Lower lobe of right lung (tissue), 2 donors: ENCODE measurements at regions not wholly inside any gene's neighbourhood (a gene's known extent, or its start where the extent isn't known, plus 50 kb on each side); places are given as distances from the start of the nearest gene placed in this dataset.

ENCODE experiments used
- ATAC-seq, 2 donors: fragments of 200-7000 bp; cut with Tn5 transposase; one replicate each; pipeline ENCODE4 v1.9.1; 2020 to 2022; ENCODE audit warnings: mild to moderate bottlenecking in 2 of 2, moderate library complexity in 2 of 2
- DNase-seq: peaks from one replicate; pipeline ENCODE4 v3.0.0-alpha.2; 2020
- H3K27ac ChIP-seq: fragments of 200-600 bp; one replicate; pipeline ENCODE4 v1.8.0; 2022
- H3K27me3 ChIP-seq: fragments of 200-600 bp; one replicate; pipeline ENCODE4 v1.8.0; 2022; ENCODE audit warnings: low read depth
- H3K36me3 ChIP-seq: fragments of 200-600 bp; one replicate; pipeline ENCODE4 v1.8.0; 2022; ENCODE audit warnings: mild to moderate bottlenecking
- H3K4me1 ChIP-seq: fragments of 200-600 bp; one replicate; pipeline ENCODE4 v1.8.0; 2022
- H3K4me3 ChIP-seq: fragments of 200-600 bp; one replicate; pipeline ENCODE4 v1.8.0; 2022; ENCODE audit warnings: mild to moderate bottlenecking
- H3K9me3 ChIP-seq: fragments of 200-600 bp; one replicate; pipeline ENCODE4 v1.8.0; 2022
- intact Hi-C: fragments of 100-400 bp; cut with DNase I; formaldehyde crosslinking; loops from one replicate; pipeline ENCODE4 v1.11.0; 2022
- TF ChIP-seq, protein P1 (sequence below): fragments of 200-600 bp; IDR thresholded peaks from one replicate; pipeline ENCODE4 v1.8.0; 2022; ENCODE audit warnings: antibody characterized with exemption, mild to moderate bottlenecking
- donor health status: DM: no; HTN: yes; CAD: no; lungs with severe emphysema.

DNA sequence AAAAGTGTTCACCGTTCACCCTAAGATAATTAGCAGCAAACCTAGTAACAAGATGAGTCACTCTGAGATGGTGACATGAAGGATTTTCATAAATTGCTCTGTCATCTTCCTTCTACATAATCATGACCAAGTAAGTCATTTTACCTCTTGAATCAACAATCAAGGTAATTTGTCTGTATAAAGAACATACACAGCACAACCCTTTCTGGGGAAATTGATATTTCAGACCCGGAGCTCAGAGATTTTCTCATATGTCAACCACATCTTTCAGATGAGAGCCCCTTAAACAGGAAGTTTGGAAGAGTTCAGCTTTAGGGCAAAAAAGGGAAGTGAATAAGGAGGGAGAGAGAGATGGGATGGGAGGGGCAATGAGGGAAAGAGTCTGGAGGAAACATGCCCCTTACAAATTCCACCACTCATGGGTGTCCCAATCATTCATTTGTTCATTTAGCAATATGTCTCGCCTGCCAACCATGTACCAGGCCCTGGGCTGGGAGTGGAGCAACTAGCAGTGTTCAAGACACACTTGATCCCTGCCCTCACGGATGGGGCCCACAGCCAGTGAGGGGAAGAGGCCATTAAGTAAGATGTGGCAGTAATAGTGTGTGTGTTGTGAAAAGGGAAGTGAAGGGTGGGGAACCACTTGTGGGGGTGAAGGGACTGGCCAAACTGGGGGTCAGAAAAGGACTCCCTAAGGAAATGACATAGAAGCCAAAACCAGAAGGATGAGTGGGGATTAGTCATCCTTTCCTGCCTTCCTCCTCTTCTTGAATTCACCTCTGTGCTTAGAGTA lies 190.9 kb downstream of the MAFB start:
- Histone ChIP-seq H3K4me3 (no peak overlapping the region), H3K4me1 (peaks cover 14% of the 10 kb centered on the region), H3K27ac (peak overlapping the region; percentile 39), H3K27me3 (no peaks in the 10 kb centered on the region), H3K9me3 (no peaks in the 10 kb centered on the region), H3K36me3 (no peaks in the 10 kb centered on the region)
- intact Hi-C loops, result no loop called here
- TF ChIP-seq, protein P1, sequence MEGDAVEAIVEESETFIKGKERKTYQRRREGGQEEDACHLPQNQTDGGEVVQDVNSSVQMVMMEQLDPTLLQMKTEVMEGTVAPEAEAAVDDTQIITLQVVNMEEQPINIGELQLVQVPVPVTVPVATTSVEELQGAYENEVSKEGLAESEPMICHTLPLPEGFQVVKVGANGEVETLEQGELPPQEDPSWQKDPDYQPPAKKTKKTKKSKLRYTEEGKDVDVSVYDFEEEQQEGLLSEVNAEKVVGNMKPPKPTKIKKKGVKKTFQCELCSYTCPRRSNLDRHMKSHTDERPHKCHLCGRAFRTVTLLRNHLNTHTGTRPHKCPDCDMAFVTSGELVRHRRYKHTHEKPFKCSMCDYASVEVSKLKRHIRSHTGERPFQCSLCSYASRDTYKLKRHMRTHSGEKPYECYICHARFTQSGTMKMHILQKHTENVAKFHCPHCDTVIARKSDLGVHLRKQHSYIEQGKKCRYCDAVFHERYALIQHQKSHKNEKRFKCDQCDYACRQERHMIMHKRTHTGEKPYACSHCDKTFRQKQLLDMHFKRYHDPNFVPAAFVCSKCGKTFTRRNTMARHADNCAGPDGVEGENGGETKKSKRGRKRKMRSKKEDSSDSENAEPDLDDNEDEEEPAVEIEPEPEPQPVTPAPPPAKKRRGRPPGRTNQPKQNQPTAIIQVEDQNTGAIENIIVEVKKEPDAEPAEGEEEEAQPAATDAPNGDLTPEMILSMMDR, result no peak
- ATAC-seq (peak; percentile 84 to 92), DNase-seq (peak; percentile 89)

DNA sequence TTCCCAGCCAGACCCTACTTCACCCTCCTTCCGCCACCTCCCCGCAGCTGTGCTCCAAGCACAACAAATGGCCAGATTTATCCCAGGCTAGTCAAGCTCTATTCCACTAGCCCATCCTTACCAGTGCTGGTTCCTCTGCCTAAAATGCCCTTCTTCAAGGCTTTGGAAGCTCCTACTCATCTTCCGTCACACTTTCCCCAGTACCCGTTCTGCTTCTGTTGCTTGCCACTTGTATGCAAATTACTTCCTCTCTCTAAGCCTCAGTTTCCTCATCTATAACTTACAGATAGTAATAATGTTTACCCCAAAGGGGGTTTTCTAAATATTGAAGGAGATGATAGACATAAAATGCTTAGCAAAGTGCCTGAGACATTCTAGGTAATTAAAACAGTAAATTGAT lies 193.1 kb downstream of the MAFB start:
- H3K9me3 ChIP-seq, result no peaks in the 10 kb centered on the region
- H3K4me3 ChIP-seq, result no peak overlapping the region
- H3K27ac ChIP-seq, result no peak overlapping the region
- no peaks in the 10 kb centered on the region for H3K27me3 ChIP-seq
- H3K36me3 ChIP-seq, result no peaks in the 10 kb centered on the region
- peaks cover 19% of the 10 kb centered on the region for H3K4me1 ChIP-seq
- ATAC-seq, result no peak
- DNase-seq, result no peak
- intact Hi-C loops, result no loop called here
- TF ChIP-seq, protein P1, result no peak

DNA sequence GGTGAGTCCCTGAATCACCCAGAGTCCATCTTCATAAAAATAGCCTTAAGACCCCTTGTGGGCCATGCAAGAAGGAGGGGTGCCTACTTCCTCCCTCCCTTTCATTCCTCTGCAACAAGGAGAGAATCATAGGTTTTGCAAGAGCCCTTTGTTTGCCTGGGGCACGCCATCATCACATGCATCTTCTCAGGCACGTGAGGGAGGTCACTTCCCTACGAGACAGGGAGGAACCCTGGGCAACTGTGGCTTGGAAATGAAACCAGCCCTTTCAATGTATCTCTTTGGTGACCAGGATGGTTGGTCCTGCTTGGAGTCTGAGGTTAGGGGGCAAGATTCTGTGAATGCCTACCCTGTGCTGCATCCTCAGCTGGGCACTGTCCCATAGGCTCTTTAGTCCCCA lies 194.8 kb downstream of the MAFB start:
- TF ChIP-seq, protein P1, result no peak
- Histone ChIP-seq H3K4me1 (peaks cover 19% of the 10 kb centered on the region), H3K9me3 (no peaks in the 10 kb centered on the region), H3K36me3 (no peaks in the 10 kb centered on the region), H3K4me3 (no peak overlapping the region), H3K27ac (no peak overlapping the region), H3K27me3 (no peaks in the 10 kb centered on the region)
- DNase-seq, result peak; percentile 71
- peak in 1 of 2 donors; percentile 37 for ATAC-seq
- intact Hi-C loops, result no loop called here

DNA sequence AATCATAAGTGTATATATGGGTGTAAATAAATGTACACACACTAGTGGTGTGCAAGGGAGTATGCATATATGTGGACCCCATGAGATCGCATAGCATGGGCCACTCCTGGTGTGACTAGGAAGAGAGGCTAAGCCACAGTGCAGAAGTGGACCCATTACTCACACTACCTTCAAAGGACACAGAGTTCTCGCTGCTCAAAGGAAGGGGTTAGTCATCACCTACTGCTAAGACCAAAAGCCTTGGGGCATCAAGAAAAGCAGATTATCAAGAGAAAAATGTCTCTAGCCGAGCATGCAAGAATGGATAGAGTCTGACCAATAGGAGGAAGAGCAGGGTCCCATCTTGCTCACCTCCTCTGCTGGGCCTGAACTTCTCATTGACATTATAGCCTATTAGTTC lies 195.5 kb downstream of the MAFB start:
- no peak for DNase-seq
- TF ChIP-seq, protein P1, result no peak
- no peaks in the 10 kb centered on the region for H3K27me3 ChIP-seq
- intact Hi-C loops, result no loop called here
- ATAC-seq, result no peak
- peaks cover 19% of the 10 kb centered on the region for H3K4me1 ChIP-seq
- no peaks in the 10 kb centered on the region for H3K9me3 ChIP-seq
- H3K4me3 ChIP-seq, result no peak overlapping the region
- H3K36me3 ChIP-seq, result no peaks in the 10 kb centered on the region
- no peak overlapping the region for H3K27ac ChIP-seq

DNA sequence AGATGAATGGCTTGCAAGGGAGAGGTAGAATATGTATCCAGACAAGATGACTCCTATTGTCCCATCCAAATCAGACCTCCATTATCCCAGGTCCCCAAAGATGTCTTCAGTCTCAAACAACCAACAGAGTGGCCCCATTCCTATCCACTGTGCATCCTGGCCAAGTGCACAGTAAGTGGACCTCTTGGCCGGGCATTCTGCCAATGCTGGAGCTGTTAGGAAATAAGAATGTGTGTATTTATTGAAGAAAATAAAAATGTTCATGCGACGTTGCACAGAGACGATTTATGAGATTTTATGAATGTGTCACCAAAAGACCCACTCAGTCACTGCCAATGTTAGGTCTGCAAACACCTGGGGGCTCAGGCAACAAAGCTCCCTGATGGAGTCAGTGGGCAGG lies 196.0 kb downstream of the MAFB start:
- H3K27ac ChIP-seq, result no peak overlapping the region
- H3K4me3 ChIP-seq, result no peak overlapping the region
- TF ChIP-seq, protein P1, result no peak
- DNase-seq, result peak; percentile 80
- no peaks in the 10 kb centered on the region for H3K36me3 ChIP-seq
- H3K4me1 ChIP-seq, result peaks cover 17% of the 10 kb centered on the region
- intact Hi-C loops, result no loop called here
- no peaks in the 10 kb centered on the region for H3K27me3 ChIP-seq
- ATAC-seq, result peak in 1 of 2 donors; percentile 40
- H3K9me3 ChIP-seq, result no peaks in the 10 kb centered on the region
